K562 (cell line): ENCODE measurements at regions not wholly inside any gene's neighbourhood (a gene's known extent, or its start where the extent isn't known, plus 50 kb on each side); places are given as distances from the start of the nearest gene placed in this dataset.

Experiments used
- ATAC-seq: fragments of 200-7000 bp; cut with Tn5 transposase; 3 replicates; pipeline ENCODE4 v1.9.1; 2020; ENCODE audit warnings: moderate library complexity
- BruUV-seq: library from RNA; stranded (reverse); fragments of 400-500 nt; replicated peaks from 2 replicates; lab custom pipeline; 2021; lab: Mats Ljungman, UMichigan
- CTCF ChIA-PET: fragments of 300-600 bp; formaldehyde crosslinking; extraction: SDS; loops from one replicate; lab custom pipeline; 2021; ENCODE audit warnings: low intra/inter-chr PET ratio; lab: Yijun Ruan, JAX
- POLR2A ChIA-PET: fragments of 300-600, 350-650 bp; sonication (Branson Sonifier 250); formaldehyde crosslinking; extraction: SDS; loops from one replicate; lab custom pipeline; 2021; ENCODE audit warnings: antibody characterized with exemption, inconsistent platforms; lab: Yijun Ruan, JAX
- DNase-seq, 4 experiments: peaks; one replicate each; pipeline versions ENCODE4 v3.0.0 to v3.0.0-alpha.2; 2011 to 2018; ENCODE audit warnings: low spot score in 3 of 4, mixed read lengths in 3 of 4; ENCODE audit errors: extremely low read depth in 1 of 4
- FAIRE-seq: peaks from 2 replicates; lab custom pipeline; 2011; peaks lifted over from hg19 to GRCh38; lab: Jason Lieb, UNC
- H2AFZ ChIP-seq: 2 replicates; pipeline ENCODE4 v1.6.0; 2011; ENCODE audit warnings: low read depth, low read length, control low read depth, inconsistent platforms
- H3K27ac ChIP-seq: fragments of 200-600 bp; 3 replicates; pipeline ENCODE4 v1.8.0; 2011; ENCODE audit warnings: low read depth, mild to moderate bottlenecking, control low read depth, inconsistent platforms, low read length, moderate library complexity, mixed read lengths; ENCODE audit errors: extremely low read depth
- H3K27me3 ChIP-seq, 2 experiments: fragments of 300-600 bp in 1 of 2; 2 replicates in 1 of 2; 3 replicates in 1 of 2; pipeline versions ENCODE4 v1.6.0 to v1.8.0; 2011; ENCODE audit warnings: inconsistent platforms in 2 of 2, low read length in 2 of 2, mild to moderate bottlenecking in 1 of 2, mixed read lengths in 1 of 2, moderate library complexity in 1 of 2; ENCODE audit not compliant: control insufficient read depth in 2 of 2, insufficient read depth in 2 of 2
- H3K36me3 ChIP-seq: fragments of 300-600 bp; 3 replicates; pipeline ENCODE4 v1.8.0; 2011; ENCODE audit warnings: mild to moderate bottlenecking, low read length, inconsistent platforms; ENCODE audit not compliant: control insufficient read depth, insufficient read depth
- H3K4me1 ChIP-seq, 2 experiments: fragments of 200-600 bp in 1 of 2; replicated peaks in 1 of 2; 2 replicates in 1 of 2; 3 replicates in 1 of 2; pipeline versions ENCODE4 v1.5.1 to v1.8.0; 2011; ENCODE audit warnings: inconsistent platforms in 2 of 2, low read length in 2 of 2, mild to moderate bottlenecking in 1 of 2, mixed read lengths in 1 of 2, moderate library complexity in 1 of 2; ENCODE audit not compliant: control insufficient read depth in 2 of 2, insufficient read depth in 2 of 2
- H3K4me2 ChIP-seq: 2 replicates; pipeline ENCODE4 v1.6.1; 2011; ENCODE audit warnings: low read length, control low read depth, inconsistent platforms, mixed read lengths; ENCODE audit not compliant: insufficient read depth
- H3K4me3 ChIP-seq: fragments of 200-600 bp; sonication (generic), shearing (Covaris generic); 2 replicates; pipeline ENCODE4 v1.5.1; 2016; ENCODE audit warnings: control low read depth, inconsistent platforms
- H3K79me2 ChIP-seq: fragments of 200-600 bp; 3 replicates; pipeline ENCODE4 v1.8.0; 2011; ENCODE audit warnings: low read length, inconsistent platforms; ENCODE audit not compliant: control insufficient read depth, insufficient read depth
- H3K9ac ChIP-seq, 2 experiments: 2 replicates each; pipeline versions ENCODE4 v1.6.0 to v1.6.1; 2011; ENCODE audit warnings: low read depth in 2 of 2, low read length in 2 of 2, control low read depth in 1 of 2, inconsistent platforms in 1 of 2, mild to moderate bottlenecking in 1 of 2, mixed read lengths in 1 of 2; ENCODE audit not compliant: insufficient read depth in 1 of 2
- H3K9me1 ChIP-seq: one replicate; pipeline ENCODE4 v1.6.0; 2011; ENCODE audit warnings: inconsistent platforms, mild to moderate bottlenecking, low read length, moderate library complexity; ENCODE audit not compliant: control insufficient read depth, insufficient read depth
- H3K9me3 ChIP-seq: replicated peaks from 2 replicates; pipeline ENCODE4 v1.5.1; 2011; ENCODE audit warnings: low read depth, low read length, inconsistent platforms; ENCODE audit not compliant: control insufficient read depth, insufficient read depth
- H4K20me1 ChIP-seq: replicated peaks from 2 replicates; pipeline ENCODE4 v1.6.1; 2011; ENCODE audit warnings: low read length, inconsistent platforms, mixed read lengths; ENCODE audit not compliant: control insufficient read depth, insufficient read depth
- ATF1 ChIP-seq, 2 experiments: fragments of 450-650 bp in 1 of 2; IDR thresholded peaks; 2 replicates each; pipeline ENCODE4 v1.6.1; 2016; ENCODE audit warnings: missing compliant biosample characterization in 1 of 2, missing genetic modification characterization in 1 of 2
- CCAR2 ChIP-seq: fragments of 200-400 bp; formaldehyde crosslinking; IDR thresholded peaks from 2 replicates; pipeline ENCODE4 v1.6.1; 2017; ENCODE audit warnings: mild to moderate bottlenecking, low read depth, low read length
- DPF2 ChIP-seq: fragments of 450-650 bp; IDR thresholded peaks from 2 replicates; pipeline ENCODE4 v1.6.1; 2016
- FUS ChIP-seq: fragments of 200-400 bp; formaldehyde crosslinking; optimal IDR thresholded peaks from 2 replicates; pipeline ENCODE3; 2017; ENCODE audit warnings: low read depth, low read length
- GMEB1 ChIP-seq: fragments of 250-450 bp; sonication (Bioruptor Pico); IDR thresholded peaks from 2 replicates; pipeline ENCODE4 v1.4.0; 2020; ENCODE audit warnings: mild to moderate bottlenecking
- KLF6 ChIP-seq: fragments of 250-450 bp; sonication (Bioruptor Pico); IDR thresholded peaks from 2 replicates; pipeline ENCODE4 v1.4.0; 2020; ENCODE audit warnings: mild to moderate bottlenecking, moderate library complexity, borderline replicate concordance
- MTA3 ChIP-seq: fragments of 450-650 bp; formaldehyde crosslinking; IDR thresholded peaks from 2 replicates; pipeline ENCODE4 v1.6.1; 2017; ENCODE audit warnings: mild to moderate bottlenecking, borderline replicate concordance
- MXI1 ChIP-seq: IDR thresholded peaks from 2 replicates; pipeline ENCODE4 v1.6.1; 2011; ENCODE audit warnings: low read depth, mild to moderate bottlenecking, improper control_type of control experiment, low read length
- PHF20 ChIP-seq: fragments of 450-650 bp; IDR thresholded peaks from 2 replicates; pipeline ENCODE4 v1.6.1; 2018; ENCODE audit not compliant: partially characterized antibody
- RBM39 ChIP-seq: fragments of 200-400 bp; formaldehyde crosslinking; optimal IDR thresholded peaks from 2 replicates; pipeline ENCODE3; 2018; ENCODE audit warnings: low read depth, low read length
- RHOXF2B ChIP-seq: fragments of 250-450 bp; sonication (Bioruptor Pico); conservative IDR thresholded peaks from 2 replicates; pipeline ENCODE4 v1.5.1; 2021
- TCF3 ChIP-seq: sonication (generic); formaldehyde crosslinking; IDR thresholded peaks from 2 replicates; pipeline ENCODE4 v1.4.0; 2020; ENCODE audit warnings: mild to moderate bottlenecking, missing genetic modification reagents
- TCF7 ChIP-seq: sonication (generic); IDR thresholded peaks from 2 replicates; pipeline ENCODE4 v1.6.1; 2016; ENCODE audit warnings: antibody characterized with exemption, borderline replicate concordance
- ZBTB8A ChIP-seq: fragments of 450-650 bp; IDR thresholded peaks from 2 replicates; pipeline ENCODE4 v1.6.1; 2018; ENCODE audit warnings: mild to moderate bottlenecking, moderate library complexity; ENCODE audit not compliant: partially characterized antibody
- ZFP1 ChIP-seq: fragments of 450-650 bp; formaldehyde crosslinking; IDR thresholded peaks from 2 replicates; pipeline ENCODE4 v1.4.0; 2020; ENCODE audit warnings: mild to moderate bottlenecking, mixed read lengths
- ZNF212 ChIP-seq: fragments of 450-650 bp; formaldehyde crosslinking; IDR thresholded peaks from 2 replicates; pipeline ENCODE4 v1.4.0; 2020; ENCODE audit warnings: mild to moderate bottlenecking
- ZNF609 ChIP-seq: sonication (generic); formaldehyde crosslinking; IDR thresholded peaks from 2 replicates; pipeline ENCODE4 v1.8.1; 2023; ENCODE audit warnings: missing genetic modification reagents, mild to moderate bottlenecking, borderline replicate concordance
- WGBS: fragments of 100-300 bp; shearing (Covaris generic); methylation state at CpG from one replicate; pipeline ENCODE4 v1.1.6; 2016; ENCODE audit warnings: low coverage, mixed read lengths; ENCODE audit not compliant: insufficient coverage; ENCODE audit errors: missing lambda C conversion rate; 5-methylcytosine and 5-hydroxymethylcytosine counted together
- in situ Hi-C: fragments of 300-500 bp; cut with MboI; formaldehyde crosslinking; loops from 4 replicates; pipeline ENCODE4 v1.15.0; 2018; ENCODE audit warnings: inconsistent platforms, mixed read lengths
- intact Hi-C: fragments of 100-400 bp; cut with micrococcal nuclease; formaldehyde crosslinking; loops from 2 replicates; pipeline ENCODE4 v1.14.2; 2022

GRCh38 chr13:50408068-50408467, 392.8 kb downstream of the KCNRG start:
- Histone ChIP-seq H3K9me3 (no peaks in the 10 kb centered on the region), H3K4me2 (no peak overlapping the region), H3K9me1 (no peaks in the 10 kb centered on the region), H3K4me1 (peaks cover 5 to 19% of the 10 kb centered on the region in 2 experiments; a peak in 4 of 5 replicates), H3K36me3 (no peaks in the 10 kb centered on the region), H3K79me2 (no peaks in the 10 kb centered on the region), H3K4me3 (no peak overlapping the region), H2AFZ (no peak overlapping the region), H3K9ac (no peak overlapping the region), H4K20me1 (no peaks in the 10 kb centered on the region), H3K27ac (no peak overlapping the region), H3K27me3 (no peaks in the 10 kb centered on the region)
- intact Hi-C loops, result no loop called here
- DNase-seq (no peak), FAIRE-seq (no peak), ATAC-seq (no peak)
- no TSS peak for BruUV-seq
- WGBS, result 74% methylated on average over 3 of the region's 3 CpGs
- in situ Hi-C loops, result loop anchor here (25.0 kb wide), 1 partner anchor 421 kb away; the partner anchor contains the start of gene TRIM13
- POLR2A ChIA-PET, result interaction anchor here (0.6 kb wide), 1 partner anchor 26 kb away, joined by 3 read pairs; no protein-coding TSS in a partner anchor
- TF ChIP-seq DPF2 (no peak), ZFP1 (CRISPR knock-in tag) (no peak), MTA3 (no peak), ZNF212 (CRISPR knock-in tag) (no peak), KLF6 (CRISPR knock-in tag) (no peak), TCF3 (CRISPR knock-in tag) (no peak), RHOXF2B (CRISPR knock-in tag) (no peak), RBM39 (no peak), FUS (no peak), CCAR2 (no peak), MXI1 (no peak), TCF7 (no peak), GMEB1 (CRISPR knock-in tag) (no peak), PHF20 (no peak), ZNF609 (CRISPR knock-in tag) (no peak), ZBTB8A (no peak), ATF1 (CRISPR knock-in tag; IDR thresholded peaks at IDR 0.05) (no peak), ATF1 (tag; IDR thresholded peaks at IDR 0.05) (no peak)
- CTCF ChIA-PET, result no interaction called here
